HFF-Myc (cell line): ENCODE measurements at regions not wholly inside any gene's neighbourhood (a gene's known extent, or its start where the extent isn't known, plus 50 kb on each side); places are given as distances from the start of the nearest gene placed in this dataset.

Experiments
- DNase-seq: peaks from one replicate; pipeline ENCODE4 v3.0.0-alpha.2; 2011; ENCODE audit warnings: low read depth; ENCODE audit errors: extremely low read depth
- H3K4me3 ChIP-seq: replicated peaks from 2 replicates; pipeline ENCODE4 v1.5.1; 2011; ENCODE audit warnings: low read depth, mild to moderate bottlenecking, control low read depth, low read length
- CTCF ChIP-seq: IDR thresholded peaks from 2 replicates; pipeline ENCODE4 v1.5.1; 2012; ENCODE audit warnings: mild to moderate bottlenecking, low read depth, low read length, control low read depth; ENCODE audit errors: missing control alignments

- H3K4me3 ChIP-seq, result no peak overlapping the region
- no peak for DNase-seq
- no peak for TF ChIP-seq CTCF
Measured at GRCh38 chr7:24521917-24522623, 51.2 kb upstream of the PALS2 start.
